NCI-H1105 treated with DMSO at 0.1 percent for 48 hours (cell line): ENCODE measurements at regions not wholly inside any gene's neighbourhood (a gene's known extent, or its start where the extent isn't known, plus 50 kb on each side); places are given as distances from the start of the nearest gene placed in this dataset.
"Not testable (repeated sequence)": the region's sequence is repeated elsewhere in the genome, so short reads cannot be mapped to it uniquely, and the experiment has no call there.

Experiments used
- DNase-seq: peaks from one replicate; lab custom pipeline; 2025; lab: John Stamatoyannopoulos, UW

- DNase-seq, result no peak
Observed at GRCh38 chr14:53398616-53399015, 245.5 kb upstream of the DDHD1 start.

GRCh38 chr14:53395267-53395666, 242.1 kb upstream of the DDHD1 start:
- DNase-seq, result not testable (repeated sequence)

DNA sequence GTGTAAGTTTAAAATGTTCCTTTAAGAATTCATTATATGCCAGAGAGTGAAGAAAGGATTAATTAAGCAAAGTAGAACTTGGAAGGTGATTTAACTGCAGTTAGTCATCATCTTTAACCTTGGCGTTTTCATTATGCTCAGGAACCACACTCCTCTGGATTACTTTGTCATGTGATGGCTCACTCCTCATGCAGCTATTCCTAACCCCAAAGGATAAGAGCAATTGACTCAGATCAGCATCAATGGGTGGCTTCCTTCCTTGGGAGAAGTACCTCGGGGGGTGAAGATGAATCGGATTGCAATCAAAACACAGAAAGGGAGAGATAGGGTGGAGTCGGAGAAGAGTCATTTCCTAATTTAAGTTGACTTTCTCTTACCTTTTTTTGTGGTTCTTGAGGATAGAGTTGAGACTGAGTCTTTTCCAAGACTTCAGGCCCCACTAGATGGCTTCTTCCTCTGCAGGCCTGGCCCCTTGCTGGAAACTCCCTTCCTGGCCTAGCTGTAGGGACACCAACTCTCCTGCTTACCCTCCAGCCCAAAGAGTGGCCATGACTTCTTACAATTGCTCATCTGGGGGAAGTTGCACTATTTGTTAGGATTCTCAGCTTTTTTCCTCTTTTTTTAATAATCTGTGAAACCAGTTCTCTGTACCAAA, 238.6 kb upstream of the DDHD1 start:
- DNase-seq, result no peak

DNA sequence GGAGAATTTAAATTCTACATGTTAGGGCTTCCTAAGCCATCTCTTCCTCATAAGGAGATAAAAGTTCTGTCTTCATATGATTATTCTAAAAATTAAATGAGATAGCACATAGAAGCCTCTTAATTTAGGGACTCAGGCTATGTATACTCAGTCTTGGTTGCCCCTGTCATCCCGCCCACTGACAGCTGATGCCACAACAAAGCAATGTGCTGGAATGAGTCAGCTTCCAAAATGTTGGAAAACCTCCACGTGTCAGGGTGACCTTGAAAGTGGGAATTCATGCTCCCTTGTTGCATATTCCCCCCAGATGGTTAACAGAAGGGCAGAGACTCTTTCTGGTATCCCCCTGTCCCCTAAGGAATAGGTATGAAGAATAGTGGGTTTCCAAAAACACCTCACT, 238.0 kb upstream of the DDHD1 start:
- DNase-seq, result no peak

DNA sequence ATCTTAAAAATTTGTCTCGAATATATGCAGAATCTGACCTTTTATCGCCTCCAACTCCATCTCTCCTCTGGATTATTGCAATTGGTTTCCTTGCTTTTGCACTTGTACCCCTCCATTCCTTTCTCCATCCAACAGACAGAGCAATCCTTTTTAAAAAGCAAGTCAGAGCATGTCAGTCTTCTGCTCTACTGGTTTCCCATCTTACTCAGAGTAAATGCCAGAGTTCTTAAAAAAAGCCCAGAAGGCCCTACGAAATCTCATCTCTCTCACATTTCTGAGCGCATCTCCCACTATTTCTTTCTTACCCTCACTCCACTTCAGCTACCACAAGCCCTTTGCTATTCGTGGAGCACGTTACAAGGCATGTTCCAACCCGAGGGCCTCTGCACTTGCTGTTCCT, 236.9 kb upstream of the DDHD1 start:
- DNase-seq, result no peak

DNA sequence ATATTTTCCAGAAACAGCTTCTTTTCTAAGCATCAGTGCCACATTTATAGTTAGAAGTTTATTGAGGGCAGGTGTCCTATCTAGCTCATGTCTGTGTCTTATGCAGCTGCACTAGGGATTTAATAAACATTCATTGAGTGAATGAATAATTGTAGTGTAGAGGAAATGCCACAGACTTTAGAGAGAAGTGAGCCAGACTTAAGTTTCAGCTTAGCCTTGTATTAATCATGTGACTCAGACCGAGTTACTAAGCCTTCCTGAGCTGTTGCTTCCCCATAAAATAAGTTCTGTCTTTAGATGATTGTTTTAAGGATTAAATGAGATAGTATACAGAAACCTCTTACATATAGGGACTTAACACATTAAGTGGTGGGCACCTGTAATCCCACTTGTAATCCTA, 236.1 kb upstream of the DDHD1 start:
- DNase-seq, result no peak

DNA sequence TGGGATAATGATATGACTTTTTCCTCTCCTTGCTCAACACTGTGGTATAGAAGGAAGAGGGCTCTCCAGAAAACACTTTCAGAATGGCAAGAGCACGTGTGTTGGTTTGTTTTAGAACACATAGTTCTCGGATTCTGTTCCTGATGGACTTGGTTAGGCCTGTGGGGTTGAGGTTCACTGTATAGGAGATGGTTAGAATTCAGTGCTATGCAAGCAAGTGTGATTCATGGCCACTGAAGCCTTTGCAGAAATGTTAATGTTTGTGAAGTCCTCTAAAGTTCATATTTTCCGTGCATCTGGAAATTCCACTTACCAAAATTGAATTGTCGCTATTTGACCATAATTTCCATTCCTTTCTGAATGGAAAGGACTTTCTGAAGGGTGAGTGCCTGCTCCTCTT, 233.2 kb upstream of the DDHD1 start:
- no peak for DNase-seq

- DNase-seq, result no peak
Observed at GRCh38 chr14:53384536-53384935, 231.4 kb upstream of the DDHD1 start.

DNA sequence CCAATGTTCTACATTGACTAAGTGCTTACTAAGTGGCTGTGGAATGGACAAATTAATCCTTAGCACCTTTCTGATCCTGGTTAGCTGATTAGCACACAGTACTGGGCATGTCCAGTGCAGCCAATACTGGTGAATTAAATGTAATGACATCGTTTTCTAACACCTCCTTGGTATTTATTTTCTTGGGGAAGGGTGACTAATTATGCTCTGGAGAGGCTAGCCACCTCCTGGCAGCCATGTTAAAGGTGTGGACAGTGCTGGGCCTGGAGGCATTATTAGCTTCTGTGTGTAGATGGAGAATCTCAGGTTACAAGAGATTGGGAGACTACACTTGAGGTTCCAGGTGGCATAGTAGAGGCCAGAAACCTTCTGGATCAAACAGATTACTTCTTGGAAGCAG, 230.9 kb upstream of the DDHD1 start:
- no peak for DNase-seq

DNA sequence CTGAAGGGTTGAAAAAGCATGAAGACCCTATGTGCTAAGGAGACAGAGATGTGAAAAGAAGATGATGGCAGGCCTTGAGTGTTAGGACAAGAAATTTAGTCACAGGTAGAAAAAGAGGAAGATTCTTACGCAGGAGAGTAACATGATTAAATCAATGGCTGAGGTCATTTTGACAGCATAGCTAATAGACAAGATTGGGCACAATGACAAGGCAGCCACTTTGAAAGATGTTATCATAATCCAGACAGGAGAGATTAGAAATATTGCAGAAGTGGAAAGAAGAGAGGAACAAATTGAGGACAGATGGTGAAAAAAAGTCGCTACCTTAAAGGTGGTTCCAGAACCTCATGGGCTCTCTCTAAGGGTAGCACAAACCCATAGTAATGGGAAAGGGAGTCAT, 228.8 kb upstream of the DDHD1 start:
- DNase-seq, result no peak

DNA sequence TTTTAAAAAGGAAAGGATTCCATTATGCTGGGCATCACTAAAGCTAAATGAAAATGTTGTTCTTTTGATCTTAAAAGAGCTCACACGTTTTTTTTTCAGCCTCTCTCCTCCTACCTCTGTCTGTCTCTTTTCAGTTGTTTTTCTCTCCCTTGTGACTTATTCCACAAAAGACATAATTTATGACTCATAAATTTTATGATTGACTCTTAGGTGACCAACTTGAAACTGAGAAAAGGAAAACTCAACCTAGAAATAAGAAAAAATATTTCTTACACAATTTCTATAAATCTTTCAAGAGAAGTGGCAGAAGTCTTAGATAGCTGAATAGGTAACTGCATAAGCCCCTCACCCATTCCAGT, 227.7 kb upstream of the DDHD1 start:
- no peak for DNase-seq

DNA sequence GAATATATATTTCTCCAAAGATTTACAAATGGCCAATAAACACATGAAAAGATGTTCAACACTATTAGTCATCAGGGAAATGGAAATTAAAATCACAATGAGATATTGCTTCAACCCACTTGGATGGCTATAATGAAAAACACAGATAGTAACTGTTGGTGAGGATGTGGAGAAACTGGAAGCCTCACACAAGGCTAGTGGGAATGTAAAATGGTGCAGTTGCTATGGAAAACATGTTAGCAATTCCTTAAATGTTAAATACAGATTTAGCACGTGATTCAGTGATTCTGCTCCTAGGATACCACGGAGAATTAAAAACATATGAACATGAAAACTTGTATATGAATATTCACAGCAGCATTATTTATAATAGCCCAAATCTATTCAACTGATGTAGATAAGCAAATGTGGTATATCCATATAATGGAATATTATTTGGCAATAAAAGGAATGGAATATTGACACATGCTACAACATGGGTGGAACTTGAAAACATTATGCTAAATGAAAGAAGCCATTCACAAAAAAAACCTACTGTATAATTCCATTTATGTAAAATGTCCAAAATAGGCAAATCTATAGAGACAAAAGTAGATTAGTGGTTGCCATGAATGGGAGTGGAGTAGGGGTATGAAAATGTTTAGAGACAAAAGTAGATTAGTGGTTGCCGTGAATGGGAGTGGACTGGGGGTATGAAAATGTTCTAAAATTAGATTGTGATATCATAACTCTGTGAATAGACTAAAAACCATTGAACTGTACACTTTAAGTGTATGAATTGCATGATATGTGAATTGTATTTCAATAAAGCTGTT, 227.1 kb upstream of the DDHD1 start:
- no peak for DNase-seq

DNA sequence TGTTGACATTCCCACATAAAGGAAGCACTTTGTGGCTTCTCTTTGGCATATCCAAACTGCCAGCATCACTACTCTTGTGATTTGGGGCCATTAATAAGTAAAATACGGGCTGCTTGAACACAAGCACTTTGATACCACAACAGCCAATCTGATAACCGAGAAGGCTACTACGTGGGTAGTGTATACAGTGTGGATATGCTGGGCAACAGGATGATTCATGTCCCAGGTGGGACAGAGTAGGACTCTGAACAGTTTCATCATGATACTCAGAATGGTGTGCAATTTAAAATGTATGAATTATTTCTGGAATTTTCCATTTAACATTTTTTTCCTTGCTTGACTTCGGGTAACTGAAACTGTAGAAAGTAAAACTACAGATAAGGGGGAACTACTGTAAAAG, 225.0 kb upstream of the DDHD1 start:
- DNase-seq, result no peak

- peak; percentile 27 for DNase-seq
Observed at GRCh38 chr14:53376064-53376463, 222.9 kb upstream of the DDHD1 start.

DNA sequence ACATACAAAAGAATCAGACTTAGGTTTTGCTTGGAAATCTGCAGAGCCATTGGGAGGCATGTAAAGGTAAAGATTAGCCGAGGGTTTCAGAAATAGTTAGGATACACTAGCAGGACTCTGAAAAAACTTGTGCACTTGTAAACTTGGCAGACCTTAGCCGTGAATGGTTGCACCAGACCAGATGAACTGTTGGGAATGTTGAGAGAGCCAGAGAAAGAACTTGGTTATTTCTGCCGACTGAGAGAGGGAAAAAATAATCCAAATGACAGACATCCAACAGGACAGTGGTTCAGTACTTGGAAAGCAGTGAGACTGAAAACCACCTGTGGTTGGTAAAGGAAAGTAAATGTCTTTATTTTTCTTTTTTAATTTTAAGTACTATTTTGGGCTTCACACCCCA, 222.5 kb upstream of the DDHD1 start:
- DNase-seq, result no peak

DNA sequence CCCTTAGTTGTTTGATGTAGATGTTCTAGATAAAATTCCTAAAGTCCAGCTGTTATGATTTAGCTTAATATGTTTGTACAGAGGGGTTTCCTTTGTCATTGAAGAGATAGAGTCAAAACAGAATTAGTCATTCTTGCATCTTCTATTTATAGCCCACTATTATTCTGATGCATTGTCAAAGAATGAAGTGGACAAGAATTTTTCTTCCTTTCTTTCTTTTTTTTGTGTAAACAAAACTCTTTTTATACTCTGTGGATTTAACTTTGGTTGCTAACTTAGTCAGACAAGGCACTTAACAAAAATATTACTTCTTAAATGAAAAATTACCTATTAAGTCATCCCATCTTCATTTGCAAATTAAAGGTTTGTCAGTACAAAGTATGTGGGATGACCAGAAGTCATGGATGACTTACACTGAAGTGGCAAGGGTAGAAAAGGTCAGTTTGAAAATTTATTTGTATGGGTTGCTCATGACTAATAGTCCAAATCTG, 215.6 kb upstream of the DDHD1 start:
- DNase-seq, result no peak

- no peak for DNase-seq
Observed at GRCh38 chr14:53368066-53368465, 214.9 kb upstream of the DDHD1 start.

GRCh38 chr14:53367644-53368026, 214.5 kb upstream of the DDHD1 start:
- DNase-seq, result no peak

DNA sequence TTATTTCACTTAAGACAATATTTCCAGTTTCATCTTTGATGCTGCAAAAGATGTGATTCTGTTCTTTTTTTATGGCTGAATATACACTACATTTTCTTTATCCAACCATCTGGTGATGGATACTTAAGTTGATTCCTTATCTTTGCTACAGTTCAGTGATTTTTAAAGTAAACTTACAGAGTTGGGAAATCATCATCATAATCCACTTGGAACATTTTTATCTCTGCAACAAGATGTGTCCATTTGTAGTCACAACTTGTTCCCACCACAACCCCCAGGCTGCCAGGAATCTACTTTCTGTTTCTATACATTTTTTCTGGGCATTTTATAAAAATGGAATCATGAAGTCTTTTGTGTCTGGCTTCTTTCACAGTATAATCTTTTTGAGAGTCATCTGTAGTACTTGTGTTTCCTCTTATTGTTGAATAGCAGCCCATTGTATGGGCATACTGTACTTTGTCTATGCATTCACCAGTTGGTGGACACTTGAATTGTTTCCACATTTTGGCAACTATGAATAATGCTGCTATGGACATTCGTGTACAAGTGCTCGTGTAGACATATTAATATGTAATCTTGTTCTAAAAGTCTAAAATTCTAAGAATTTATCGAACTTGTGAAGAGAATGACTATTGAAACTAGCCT, 212.5 kb upstream of the DDHD1 start:
- DNase-seq, result no peak

- not testable (repeated sequence) for DNase-seq
Observed at GRCh38 chr14:53362916-53363315, 209.8 kb upstream of the DDHD1 start.

DNA sequence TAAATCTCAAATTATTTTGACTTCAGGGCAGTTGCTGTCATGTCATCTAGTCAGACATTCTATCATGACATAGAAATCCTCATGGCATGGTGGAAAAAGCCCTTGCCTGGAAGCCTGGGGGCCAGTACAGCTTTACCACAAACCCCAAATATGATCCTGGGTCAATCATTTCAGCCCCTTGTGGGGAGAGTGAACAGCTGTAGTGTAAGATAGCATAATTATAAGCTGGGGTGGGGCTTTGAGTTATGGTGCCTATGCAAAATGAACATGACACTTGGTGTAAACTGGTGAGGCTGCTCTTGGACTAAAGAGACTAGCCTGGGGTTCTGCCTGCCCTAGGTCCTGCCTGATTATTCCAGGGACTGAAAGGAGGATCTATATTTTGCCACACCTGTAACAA, 207.7 kb upstream of the DDHD1 start:
- no peak for DNase-seq

GRCh38 chr14:53358166-53358565, 205.0 kb upstream of the DDHD1 start:
- no peak for DNase-seq
